ENCODE measurements at regions not wholly inside any gene's neighbourhood (a gene's known extent, or its start where the extent isn't known, plus 50 kb on each side); places are given as distances from the start of the nearest gene placed in this dataset.

GRCh38 chr5:171588046-171588445 is 168.6 kb downstream of the FGF18 start:
- Histone ChIP-seq H3K27me3 (replicated peaks in 1 of 4; ENCODE audit: control insufficient read depth in 3 of 4, extremely low read depth in 1 of 4, insufficient read depth in 3 of 4, low read length in 3 of 4) (no peaks in the 10 kb centered on the region), H4K8ac (ENCODE audit: extremely low read depth, insufficient read depth, low read length) (no peak overlapping the region), H2BK120ac (replicated peaks; ENCODE audit: low read depth, low read length) (no peak overlapping the region), H3K18ac (ENCODE audit: extremely low read depth, low read length) (no peak overlapping the region), H3K4me3 (ENCODE audit: extremely low read depth in 1 of 4, insufficient read depth in 2 of 4, low read depth in 3 of 4, low read length in 4 of 4) (no peak overlapping the region), H3K9me3 (ENCODE audit: insufficient read depth in 2 of 2, low read depth in 1 of 2, low read length in 1 of 2) (no peaks in the 10 kb centered on the region), H4K91ac (replicated peaks; ENCODE audit: insufficient read length, low read length) (no peak overlapping the region), H2AK5ac (ENCODE audit: low read depth, low read length) (no peak overlapping the region), H2BK12ac (ENCODE audit: low read depth, low read length) (no peak overlapping the region), H2BK5ac (ENCODE audit: low read depth, low read length) (no peak overlapping the region), H3K4ac (replicated peaks; ENCODE audit: insufficient read length, low read depth, low read length) (no peak overlapping the region), H3K79me1 (ENCODE audit: low read depth, low read length) (no peaks in the 10 kb centered on the region), H3K4me2 (ENCODE audit: insufficient read depth in 1 of 2, low read depth in 2 of 2, low read length in 2 of 2) (no peak overlapping the region), H4K5ac (ENCODE audit: insufficient read length, low read depth, low read length) (no peak overlapping the region), H2BK15ac (ENCODE audit: low read length) (no peak overlapping the region), H2BK20ac (ENCODE audit: low read length) (no peak overlapping the region), H3K79me2 (ENCODE audit: control insufficient read depth in 1 of 2, insufficient read depth in 2 of 2, low read length in 2 of 2) (no peaks in the 10 kb centered on the region), H3K4me1 (replicated peaks in 1 of 4; ENCODE audit: control insufficient read depth in 3 of 4, insufficient read depth in 4 of 4, low read length in 3 of 4) (no peaks in the 10 kb centered on the region), H3K27ac (ENCODE audit: low read depth, low read length) (no peak overlapping the region), H3K14ac (ENCODE audit: insufficient read length) (no peak overlapping the region), H2AFZ (ENCODE audit: low read length) (no peak overlapping the region), H3K9ac (replicated peaks in 1 of 4; ENCODE audit: extremely low read depth in 1 of 4, low read depth in 3 of 4, low read length in 3 of 4) (no peak overlapping the region), H4K20me1 (replicated peaks in 1 of 2; ENCODE audit: control insufficient read depth in 1 of 2, insufficient read depth in 2 of 2, low read length in 2 of 2) (no peaks in the 10 kb centered on the region), H3K23me2 (ENCODE audit: low read depth, low read length) (no peaks in the 10 kb centered on the region), H3K23ac (ENCODE audit: insufficient read length) (no peak overlapping the region), H3K36me3 (ENCODE audit: control insufficient read depth in 2 of 4, insufficient read depth in 4 of 4, low read length in 3 of 4) (no peaks in the 10 kb centered on the region), H3K56ac (replicated peaks; ENCODE audit: insufficient read length, low read depth, low read length) (no peak overlapping the region)
- DNase-seq (ENCODE audit: low read depth in 1 of 2, low spot score in 2 of 2) (no peak), FAIRE-seq (no peak)
- 86% methylated on average over 1 of the region's 1 CpG; no CpG with 5 or more reads in 1 of the 2 experiments for WGBS, 2 experiments (ENCODE audit: extremely low coverage in 1 of 2, insufficient coverage in 1 of 2, insufficient read length in 1 of 2, insufficient replicate concordance in 2 of 2, low coverage in 1 of 2, low lambda C conversion rate in 2 of 2, missing lambda C conversion rate in 1 of 2)
- POLR2A ChIA-PET (ENCODE audit: partially characterized antibody), result interaction anchor here (0.7 to 2.1 kb wide), 2 partner anchors 8 to 1326 kb away, joined by 3 to 5 read pairs; no protein-coding TSS in a partner anchor
- TF ChIP-seq POU5F1 (IDR thresholded peaks at IDR 0.05; ENCODE audit: low read depth, low read length) (no peak), SIX5 (IDR thresholded peaks at IDR 0.05; ENCODE audit: low read depth, low read length) (no peak), HDAC6 (IDR thresholded peaks at IDR 0.05; ENCODE audit: low read depth, low read length) (no peak), EGR1 (IDR thresholded peaks at IDR 0.05; ENCODE audit: borderline replicate concordance, low read depth, low read length) (no peak), FOSL1 (IDR thresholded peaks at IDR 0.05; ENCODE audit: insufficient read depth, low read depth, low read length) (no peak), RAD21 (IDR thresholded peaks at IDR 0.05 in 1 of 2, conservative IDR thresholded peaks at IDR 0.05 in 1 of 2; ENCODE audit: low read depth in 2 of 2, low read length in 2 of 2) (no peak), CEBPB (IDR thresholded peaks at IDR 0.05; ENCODE audit: low read depth, low read length) (no peak), SP1 (IDR thresholded peaks at IDR 0.05; ENCODE audit: low read depth, low read length) (no peak), CHD2 (IDR thresholded peaks at IDR 0.05; ENCODE audit: low read length) (no peak), BRCA1 (IDR thresholded peaks at IDR 0.05; ENCODE audit: low read depth, low read length) (no peak), JUND (IDR thresholded peaks at IDR 0.05; ENCODE audit: low read length) (no peak), SP2 (IDR thresholded peaks at IDR 0.05; ENCODE audit: low read length) (no peak), TAF7 (optimal IDR thresholded peaks at IDR 0.05; ENCODE audit: borderline replicate concordance, low read depth, low read length) (no peak), RXRA (IDR thresholded peaks at IDR 0.05; ENCODE audit: insufficient read depth, low read depth, low read length) (no peak)
- CTCF ChIA-PET (ENCODE audit: partially characterized antibody), result interaction anchor here (0.6 to 5.6 kb wide), 4 partner anchors 27 to 249 kb away, joined by 3 to 32 read pairs (median 3); no protein-coding TSS in a partner anchor

All from H1 (cell line).